Fibroblast of mammary gland (primary cell): ENCODE measurements at regions not wholly inside any gene's neighbourhood (a gene's known extent, or its start where the extent isn't known, plus 50 kb on each side); places are given as distances from the start of the nearest gene placed in this dataset.
"Not testable (repeated sequence)": the region's sequence is repeated elsewhere in the genome, so short reads cannot be mapped to it uniquely, and the experiment has no call there.

Experiments used
- DNase-seq: peaks from one replicate; pipeline ENCODE4 v3.0.0-alpha.2; 2010; ENCODE audit warnings: low read depth
- H3K4me3 ChIP-seq: 2 replicates; pipeline ENCODE4 v1.5.1; 2011; ENCODE audit warnings: low read depth, mild to moderate bottlenecking, low read length, moderate library complexity; ENCODE audit not compliant: control insufficient read depth
- CTCF ChIP-seq: conservative IDR thresholded peaks from 2 replicates; pipeline ENCODE4 v1.5.1; 2011; ENCODE audit warnings: low read depth, low read length, inconsistent platforms; ENCODE audit not compliant: control insufficient read depth, insufficient read depth

GRCh38 chr10:100642295-100642994 lies 102.9 kb upstream of the PAX2 start:
- H3K4me3 ChIP-seq, result no peak overlapping the region
- no peak for DNase-seq
- no peak for TF ChIP-seq CTCF

DNA sequence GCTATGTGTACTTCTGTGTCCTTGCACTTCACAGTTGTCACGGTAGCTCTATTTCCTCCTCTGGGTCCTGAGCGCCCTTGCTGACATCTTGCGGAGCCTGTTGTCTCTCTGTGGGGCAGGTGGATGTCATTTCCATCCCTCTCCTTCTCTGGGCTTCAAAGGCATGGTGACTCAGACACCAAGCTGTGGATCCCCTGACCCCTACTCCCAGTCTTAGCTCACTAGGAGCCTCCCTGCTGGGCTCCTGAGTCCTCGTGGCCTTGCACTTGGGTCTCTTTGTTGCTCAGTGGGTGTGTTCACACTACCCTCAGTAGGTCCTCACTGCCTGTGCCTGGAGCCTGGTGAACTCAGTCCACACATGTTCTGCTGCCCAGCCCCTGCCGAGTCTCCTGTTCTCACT lies 100.3 kb upstream of the PAX2 start:
- DNase-seq, result no peak
- H3K4me3 ChIP-seq, result no peak overlapping the region
- TF ChIP-seq CTCF, result no peak

DNA sequence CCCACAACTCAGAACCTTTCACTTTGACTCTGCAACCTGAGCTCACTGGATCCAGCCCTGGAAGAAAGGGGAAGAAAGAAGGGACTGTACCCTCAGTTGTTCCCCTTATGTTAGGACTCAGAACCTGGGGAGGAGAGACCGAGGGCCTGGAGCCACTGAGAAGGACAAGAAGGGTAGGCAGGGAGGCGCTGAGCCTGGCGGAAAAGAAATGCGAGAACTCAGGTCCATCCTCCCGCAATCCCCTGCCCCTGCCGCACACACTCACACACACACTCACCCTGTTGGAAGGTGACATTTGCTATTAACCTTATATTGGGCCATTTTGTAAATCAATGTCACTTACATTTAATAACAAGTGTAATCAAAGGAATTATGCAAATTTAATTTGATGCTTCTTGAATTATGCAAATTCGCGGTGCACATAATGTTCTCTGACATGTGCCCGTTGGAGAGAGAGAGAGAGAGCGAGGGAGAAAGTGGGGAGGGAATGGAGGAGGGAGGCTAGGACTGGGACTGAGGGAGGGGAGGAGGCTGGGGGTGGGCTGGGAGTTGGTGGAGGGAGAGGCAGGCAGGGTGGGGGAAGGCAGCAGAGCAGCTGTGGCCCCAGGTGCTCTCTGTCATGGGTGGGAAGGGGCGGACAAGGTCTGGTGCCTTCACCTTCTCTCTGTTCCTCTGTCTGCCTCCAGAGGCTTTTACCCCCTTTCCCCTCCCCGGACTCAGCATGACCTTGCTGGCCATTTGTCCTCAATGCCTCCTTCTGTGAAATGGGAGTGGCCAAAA lies 99.6 kb upstream of the PAX2 start:
- no peak for TF ChIP-seq CTCF
- DNase-seq, result no peak
- no peak overlapping the region for H3K4me3 ChIP-seq

GRCh38 chr10:100647928-100648327 lies 97.5 kb upstream of the PAX2 start:
- H3K4me3 ChIP-seq, result no peak overlapping the region
- TF ChIP-seq CTCF, result no peak
- no peak for DNase-seq

DNA sequence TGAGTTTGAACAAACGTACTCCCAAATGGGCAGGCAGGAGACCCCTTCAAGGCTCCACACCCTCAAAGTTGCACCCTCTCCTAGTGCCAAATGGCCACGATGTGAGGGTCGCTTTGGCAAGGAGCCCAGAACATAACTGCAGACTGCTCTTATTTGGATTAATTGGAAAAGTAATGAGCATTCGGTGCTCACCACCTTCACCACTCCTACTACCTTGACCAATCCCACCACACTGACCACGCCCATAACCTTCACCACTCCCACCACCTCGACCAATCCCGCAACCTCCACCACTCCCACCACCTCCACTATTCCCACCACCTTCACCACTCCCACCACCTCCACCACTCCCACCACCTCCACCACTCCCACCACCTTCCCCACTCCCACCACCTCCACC lies 94.7 kb upstream of the PAX2 start:
- H3K4me3 ChIP-seq, result no peak overlapping the region
- no peak for DNase-seq
- TF ChIP-seq CTCF, result no peak

GRCh38 chr10:100651099-100651498 lies 94.3 kb upstream of the PAX2 start:
- not testable (repeated sequence) for H3K4me3 ChIP-seq, DNase-seq

- TF ChIP-seq CTCF, result no peak
- no peak overlapping the region for H3K4me3 ChIP-seq
- no peak for DNase-seq
Measured at GRCh38 chr10:100651916-100652315, 93.5 kb upstream of the PAX2 start.
